HEK293 (cell line): ENCODE measurements at regions not wholly inside any gene's neighbourhood (a gene's known extent, or its start where the extent isn't known, plus 50 kb on each side); places are given as distances from the start of the nearest gene placed in this dataset.

Source experiments
- CTCF ChIA-PET: fragments of 350-600 bp; formaldehyde crosslinking; extraction: SDS; loops from one replicate; lab custom pipeline; 2021; ENCODE audit warnings: antibody characterized with exemption; lab: Yijun Ruan, JAX
- POLR2A ChIA-PET: fragments of 300-600 bp; formaldehyde crosslinking; extraction: SDS; loops from one replicate; lab custom pipeline; 2020; ENCODE audit warnings: antibody characterized with exemption, inconsistent platforms; lab: Yijun Ruan, JAX
- H3K27ac ChIP-seq: fragments of 200-500 bp; sonication (Bioruptor generic); 2 replicates; pipeline ENCODE4 v1.5.1; 2014; ENCODE audit warnings: low read depth, low read length, control low read depth, inconsistent platforms; ENCODE audit errors: extremely low read depth
- H3K36me3 ChIP-seq, 2 experiments: fragments of 200-500 bp in 1 of 2; sonication (Bioruptor generic) in 1 of 2; 1 replicate in 1 of 2; 2 replicates in 1 of 2; pipeline ENCODE4 v1.5.1; 2014 to 2017; ENCODE audit warnings: inconsistent platforms in 2 of 2, low read length in 2 of 2; ENCODE audit not compliant: control insufficient read depth in 2 of 2, insufficient read depth in 1 of 2
- H3K4me1 ChIP-seq: fragments of 200-500 bp; sonication (Bioruptor generic); 2 replicates; pipeline ENCODE4 v1.5.1; 2014; ENCODE audit warnings: mild to moderate bottlenecking, low read length, inconsistent platforms; ENCODE audit not compliant: control insufficient read depth, insufficient read depth
- H3K4me3 ChIP-seq: 2 replicates; pipeline ENCODE4 v1.5.1; 2011; ENCODE audit warnings: low read depth, mild to moderate bottlenecking, control low read depth, low read length, moderate library complexity
- H3K9me3 ChIP-seq: fragments of 200-500 bp; sonication (Bioruptor generic); 2 replicates; pipeline ENCODE4 v1.5.1; 2014; ENCODE audit warnings: low read depth, low read length, inconsistent platforms; ENCODE audit not compliant: control insufficient read depth, insufficient read depth
- BCL11B ChIP-seq: fragments of 450-650 bp; formaldehyde crosslinking; IDR thresholded peaks from 2 replicates; pipeline ENCODE4 v1.5.1; 2016; ENCODE audit warnings: low read depth, missing biosample characterization, missing genetic modification characterization
- GLI4 ChIP-seq: fragments of 450-650 bp; formaldehyde crosslinking; IDR thresholded peaks from 2 replicates; pipeline ENCODE4 v1.5.1; 2016; ENCODE audit warnings: missing biosample characterization, missing genetic modification characterization
- KLF7 ChIP-seq: fragments of 450-650 bp; formaldehyde crosslinking; IDR thresholded peaks from 2 replicates; pipeline ENCODE4 v1.5.1; 2016; ENCODE audit warnings: missing biosample characterization, missing genetic modification characterization, borderline replicate concordance
- OVOL3 ChIP-seq: fragments of 450-650 bp; formaldehyde crosslinking; IDR thresholded peaks from 2 replicates; pipeline ENCODE4 v1.5.1; 2016; ENCODE audit warnings: missing biosample characterization, missing genetic modification characterization
- SCRT2 ChIP-seq: fragments of 450-650 bp; formaldehyde crosslinking; IDR thresholded peaks from 2 replicates; pipeline ENCODE4 v1.5.1; 2016; ENCODE audit warnings: missing biosample characterization, missing genetic modification characterization
- SP3 ChIP-seq: fragments of 450-650 bp; formaldehyde crosslinking; IDR thresholded peaks from 2 replicates; pipeline ENCODE4 v1.5.1; 2016; ENCODE audit warnings: missing biosample characterization, missing genetic modification characterization
- ZFP37 ChIP-seq: fragments of 450-650 bp; formaldehyde crosslinking; IDR thresholded peaks from 2 replicates; pipeline ENCODE4 v1.5.1; 2016; ENCODE audit warnings: missing biosample characterization, missing genetic modification characterization
- ZFP69B ChIP-seq: fragments of 450-650 bp; formaldehyde crosslinking; IDR thresholded peaks from 2 replicates; pipeline ENCODE4 v1.5.1; 2016; ENCODE audit warnings: missing biosample characterization, missing genetic modification characterization
- ZNF146 ChIP-seq: fragments of 450-650 bp; formaldehyde crosslinking; IDR thresholded peaks from 2 replicates; pipeline ENCODE4 v1.5.1; 2016; ENCODE audit warnings: missing biosample characterization, missing genetic modification characterization
- ZNF148 ChIP-seq: fragments of 450-650 bp; formaldehyde crosslinking; IDR thresholded peaks from 2 replicates; pipeline ENCODE4 v1.5.0; 2017; ENCODE audit warnings: missing biosample characterization, missing genetic modification characterization, borderline replicate concordance
- ZNF169 ChIP-seq: fragments of 450-650 bp; formaldehyde crosslinking; IDR thresholded peaks from 2 replicates; pipeline ENCODE4 v1.5.1; 2016; ENCODE audit warnings: missing biosample characterization, missing genetic modification characterization
- ZNF341 ChIP-seq: fragments of 450-650 bp; formaldehyde crosslinking; IDR thresholded peaks from 2 replicates; pipeline ENCODE4; 2016; ENCODE audit warnings: low read depth, missing biosample characterization, missing genetic modification characterization
- ZNF37A ChIP-seq: fragments of 450-650 bp; IDR thresholded peaks from 2 replicates; pipeline ENCODE4 v1.5.1; 2018; ENCODE audit warnings: missing biosample characterization, missing genetic modification characterization
- ZNF423 ChIP-seq: fragments of 450-650 bp; formaldehyde crosslinking; IDR thresholded peaks from 2 replicates; pipeline ENCODE4 v1.5.1; 2016; ENCODE audit warnings: missing biosample characterization, missing genetic modification characterization
- ZNF514 ChIP-seq: fragments of 450-650 bp; formaldehyde crosslinking; IDR thresholded peaks from 2 replicates; pipeline ENCODE4 v1.5.1; 2016; ENCODE audit warnings: missing biosample characterization, missing genetic modification characterization
- ZNF701 ChIP-seq: fragments of 450-650 bp; formaldehyde crosslinking; IDR thresholded peaks from 2 replicates; pipeline ENCODE4 v1.5.1; 2016; ENCODE audit warnings: missing biosample characterization, missing genetic modification characterization
- ZNF768 ChIP-seq: fragments of 450-650 bp; formaldehyde crosslinking; IDR thresholded peaks from 2 replicates; pipeline ENCODE4 v1.5.1; 2018; ENCODE audit warnings: missing biosample characterization, mild to moderate bottlenecking, missing genetic modification characterization
- ZNF830 ChIP-seq: fragments of 450-650 bp; IDR thresholded peaks from 2 replicates; pipeline ENCODE4 v1.5.0; 2018; ENCODE audit warnings: missing biosample characterization, missing genetic modification characterization, low read depth, mild to moderate bottlenecking, moderate library complexity
- ZXDB ChIP-seq: fragments of 450-650 bp; formaldehyde crosslinking; IDR thresholded peaks from 2 replicates; pipeline ENCODE4 v1.5.1; 2016; ENCODE audit warnings: missing biosample characterization, missing genetic modification characterization
- TF ChIP-seq, protein P1 (sequence below): IDR thresholded peaks from 2 replicates; pipeline ENCODE4 v1.6.1; 2011; ENCODE audit warnings: mild to moderate bottlenecking, low read depth, low read length, borderline replicate concordance
- TF ChIP-seq, protein P2 (sequence below): fragments of 450-650 bp; formaldehyde crosslinking; conservative IDR thresholded peaks from 2 replicates; pipeline ENCODE4 v1.5.1; 2016; ENCODE audit warnings: low read depth, missing biosample characterization, missing genetic modification characterization

DNA sequence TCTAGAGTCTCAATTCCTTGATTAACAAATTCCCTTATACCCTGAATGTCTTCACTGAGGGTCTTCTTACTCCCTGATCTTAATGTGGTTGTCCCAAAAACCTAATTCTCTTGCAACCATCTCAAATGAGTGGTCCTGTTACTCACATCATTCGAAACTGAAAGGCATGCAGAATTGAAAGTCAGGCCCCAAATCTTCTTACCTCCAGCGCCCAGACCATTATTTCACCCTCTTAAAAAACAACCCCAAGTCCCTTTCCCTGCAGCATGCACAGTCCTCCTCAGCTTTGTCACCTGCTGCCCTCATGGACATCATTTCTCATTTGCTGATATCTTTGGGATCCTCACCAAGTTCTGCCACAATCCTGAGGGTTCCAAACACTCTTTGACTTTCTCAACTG lies 230.1 kb downstream of the SEC16B start:
- no peaks in the 10 kb centered on the region for H3K9me3 ChIP-seq
- CTCF ChIA-PET: no interaction called here
- H3K27ac ChIP-seq: no peak overlapping the region
- no peaks in the 10 kb centered on the region for H3K36me3 ChIP-seq
- POLR2A ChIA-PET: no interaction called here
- TF ChIP-seq OVOL3 (tag by site-specific recombination) (no peak), ZNF341 (tag by site-specific recombination) (no peak), ZNF169 (no peak), GLI4 (no peak), ZXDB (tag by site-specific recombination) (no peak), SCRT2 (tag by site-specific recombination) (no peak), BCL11B (no peak), KLF7 (no peak), ZNF423 (tag by site-specific recombination) (no peak), ZNF830 (no peak), SP3 (tag by site-specific recombination) (no peak), ZNF768 (tag by site-specific recombination) (no peak)
- TF ChIP-seq, protein P1, sequence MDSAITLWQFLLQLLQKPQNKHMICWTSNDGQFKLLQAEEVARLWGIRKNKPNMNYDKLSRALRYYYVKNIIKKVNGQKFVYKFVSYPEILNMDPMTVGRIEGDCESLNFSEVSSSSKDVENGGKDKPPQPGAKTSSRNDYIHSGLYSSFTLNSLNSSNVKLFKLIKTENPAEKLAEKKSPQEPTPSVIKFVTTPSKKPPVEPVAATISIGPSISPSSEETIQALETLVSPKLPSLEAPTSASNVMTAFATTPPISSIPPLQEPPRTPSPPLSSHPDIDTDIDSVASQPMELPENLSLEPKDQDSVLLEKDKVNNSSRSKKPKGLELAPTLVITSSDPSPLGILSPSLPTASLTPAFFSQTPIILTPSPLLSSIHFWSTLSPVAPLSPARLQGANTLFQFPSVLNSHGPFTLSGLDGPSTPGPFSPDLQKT: no peak
- TF ChIP-seq, all 188 proteins: peak for 0
- no peak overlapping the region for H3K4me3 ChIP-seq
- no peaks in the 10 kb centered on the region for H3K4me1 ChIP-seq

- Histone ChIP-seq H3K4me1 (no peaks in the 10 kb centered on the region), H3K27ac (no peak overlapping the region), H3K4me3 (no peak overlapping the region), H3K36me3 (no peaks in the 10 kb centered on the region), H3K9me3 (no peaks in the 10 kb centered on the region)
- ChIA-PET POLR2A (no interaction called here), CTCF (no interaction called here)
- TF ChIP-seq, protein P2, sequence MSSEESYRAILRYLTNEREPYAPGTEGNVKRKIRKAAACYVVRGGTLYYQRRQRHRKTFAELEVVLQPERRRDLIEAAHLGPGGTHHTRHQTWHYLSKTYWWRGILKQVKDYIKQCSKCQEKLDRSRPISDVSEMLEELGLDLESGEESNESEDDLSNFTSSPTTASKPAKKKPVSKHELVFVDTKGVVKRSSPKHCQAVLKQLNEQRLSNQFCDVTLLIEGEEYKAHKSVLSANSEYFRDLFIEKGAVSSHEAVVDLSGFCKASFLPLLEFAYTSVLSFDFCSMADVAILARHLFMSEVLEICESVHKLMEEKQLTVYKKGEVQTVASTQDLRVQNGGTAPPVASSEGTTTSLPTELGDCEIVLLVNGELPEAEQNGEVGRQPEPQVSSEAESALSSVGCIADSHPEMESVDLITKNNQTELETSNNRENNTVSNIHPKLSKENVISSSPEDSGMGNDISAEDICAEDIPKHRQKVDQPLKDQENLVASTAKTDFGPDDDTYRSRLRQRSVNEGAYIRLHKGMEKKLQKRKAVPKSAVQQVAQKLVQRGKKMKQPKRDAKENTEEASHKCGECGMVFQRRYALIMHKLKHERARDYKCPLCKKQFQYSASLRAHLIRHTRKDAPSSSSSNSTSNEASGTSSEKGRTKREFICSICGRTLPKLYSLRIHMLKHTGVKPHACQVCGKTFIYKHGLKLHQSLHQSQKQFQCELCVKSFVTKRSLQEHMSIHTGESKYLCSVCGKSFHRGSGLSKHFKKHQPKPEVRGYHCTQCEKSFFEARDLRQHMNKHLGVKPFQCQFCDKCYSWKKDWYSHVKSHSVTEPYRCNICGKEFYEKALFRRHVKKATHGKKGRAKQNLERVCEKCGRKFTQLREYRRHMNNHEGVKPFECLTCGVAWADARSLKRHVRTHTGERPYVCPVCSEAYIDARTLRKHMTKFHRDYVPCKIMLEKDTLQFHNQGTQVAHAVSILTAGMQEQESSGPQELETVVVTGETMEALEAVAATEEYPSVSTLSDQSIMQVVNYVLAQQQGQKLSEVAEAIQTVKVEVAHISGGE (tag by site-specific recombination): no peak
Measured at GRCh38 chr1:177737456-177737855, 232.4 kb downstream of the SEC16B start.

GRCh38 chr1:177732178-177732577 lies 237.7 kb downstream of the SEC16B start:
- no peaks in the 10 kb centered on the region for H3K9me3 ChIP-seq
- no peak for TF ChIP-seq ZNF146 (tag by site-specific recombination)
- TF ChIP-seq ZNF701 (tag by site-specific recombination): no peak
- TF ChIP-seq, all 188 proteins: peak for 0
- H3K4me3 ChIP-seq: no peak overlapping the region
- CTCF ChIA-PET: no interaction called here
- H3K4me1 ChIP-seq: no peaks in the 10 kb centered on the region
- POLR2A ChIA-PET: no interaction called here
- H3K36me3 ChIP-seq: no peaks in the 10 kb centered on the region
- no peak overlapping the region for H3K27ac ChIP-seq

GRCh38 chr1:177729646-177730045 lies 240.2 kb downstream of the SEC16B start:
- CTCF ChIA-PET: no interaction called here
- POLR2A ChIA-PET: no interaction called here
- H3K4me1 ChIP-seq: no peaks in the 10 kb centered on the region
- H3K36me3 ChIP-seq: no peaks in the 10 kb centered on the region
- H3K27ac ChIP-seq: no peak overlapping the region
- TF ChIP-seq ZNF514 (tag by site-specific recombination) (no peak), ZFP69B (tag by site-specific recombination) (no peak), ZFP37 (no peak), ZNF148 (tag by site-specific recombination) (no peak), ZNF37A (tag by site-specific recombination) (no peak)
- no peak overlapping the region for H3K4me3 ChIP-seq
- H3K9me3 ChIP-seq: no peaks in the 10 kb centered on the region
